ENCODE measurements at regions not wholly inside any gene's neighbourhood (a gene's known extent, or its start where the extent isn't known, plus 50 kb on each side); places are given as distances from the start of the nearest gene placed in this dataset.

- DNase-seq, result no peak
Measured at GRCh38 chr2:226515344-226516055, 284.1 kb downstream of the IRS1 start.

GRCh38 chr2:226514895-226515294, 284.7 kb downstream of the IRS1 start:
- no peak for DNase-seq

DNA sequence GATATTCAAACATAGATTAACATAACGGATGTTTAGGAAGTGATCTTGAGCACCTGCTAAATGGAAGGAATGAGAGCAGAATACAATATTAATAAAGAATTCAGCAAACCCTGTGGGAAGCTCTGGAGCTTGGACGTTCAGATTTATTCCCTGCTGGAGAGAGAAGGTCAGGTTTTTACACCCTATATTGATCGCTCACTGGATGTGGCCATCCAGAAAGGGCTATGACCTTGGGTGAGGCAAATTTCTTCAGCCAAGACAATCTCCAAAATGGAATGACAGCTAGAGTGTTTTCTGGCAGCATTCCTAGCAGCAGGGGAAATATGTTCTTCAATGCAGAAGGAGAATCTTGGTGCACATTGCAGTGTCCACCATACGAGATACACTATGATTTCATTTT, 288.3 kb downstream of the IRS1 start:
- no peak for DNase-seq

GRCh38 chr2:226508683-226509082, 290.9 kb downstream of the IRS1 start:
- DNase-seq, result no peak

DNA sequence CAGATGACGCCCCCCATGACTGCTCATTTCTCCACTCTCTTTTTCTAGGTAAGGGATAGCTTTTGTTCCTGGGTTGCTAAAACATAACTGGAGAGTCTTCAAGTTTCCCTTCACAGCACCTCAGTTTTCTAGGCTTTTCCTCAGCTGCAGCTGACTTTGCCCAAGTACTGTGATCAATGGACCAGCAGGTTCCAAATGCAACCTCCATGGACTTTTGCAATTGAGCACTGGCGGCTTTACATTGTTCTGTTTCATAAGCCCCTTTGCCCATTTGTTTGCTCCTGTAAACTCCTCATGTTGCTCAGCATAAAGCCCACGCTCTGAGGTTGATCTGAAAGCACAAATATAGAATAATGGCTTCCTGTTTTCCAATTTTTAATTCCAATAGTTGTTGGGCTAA, 291.6 kb downstream of the IRS1 start:
- DNase-seq, result no peak

- DNase-seq, result no peak
Measured at GRCh38 chr2:226497146-226497909, 302.3 kb downstream of the IRS1 start.

DNA sequence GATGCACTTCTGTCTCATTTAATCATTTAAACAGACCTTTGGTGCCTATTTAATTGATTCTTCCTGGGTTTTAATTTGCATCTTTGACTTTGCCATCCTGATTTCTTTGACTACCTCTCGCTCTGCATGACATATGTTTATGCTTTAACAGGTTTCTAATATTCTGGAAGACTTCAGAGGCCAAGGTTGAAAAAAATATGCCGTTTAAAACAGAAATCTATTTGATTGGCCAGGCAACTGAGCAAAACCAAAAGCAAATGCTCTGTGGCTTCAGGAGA, 303.4 kb downstream of the IRS1 start:
- no peak for DNase-seq

DNA sequence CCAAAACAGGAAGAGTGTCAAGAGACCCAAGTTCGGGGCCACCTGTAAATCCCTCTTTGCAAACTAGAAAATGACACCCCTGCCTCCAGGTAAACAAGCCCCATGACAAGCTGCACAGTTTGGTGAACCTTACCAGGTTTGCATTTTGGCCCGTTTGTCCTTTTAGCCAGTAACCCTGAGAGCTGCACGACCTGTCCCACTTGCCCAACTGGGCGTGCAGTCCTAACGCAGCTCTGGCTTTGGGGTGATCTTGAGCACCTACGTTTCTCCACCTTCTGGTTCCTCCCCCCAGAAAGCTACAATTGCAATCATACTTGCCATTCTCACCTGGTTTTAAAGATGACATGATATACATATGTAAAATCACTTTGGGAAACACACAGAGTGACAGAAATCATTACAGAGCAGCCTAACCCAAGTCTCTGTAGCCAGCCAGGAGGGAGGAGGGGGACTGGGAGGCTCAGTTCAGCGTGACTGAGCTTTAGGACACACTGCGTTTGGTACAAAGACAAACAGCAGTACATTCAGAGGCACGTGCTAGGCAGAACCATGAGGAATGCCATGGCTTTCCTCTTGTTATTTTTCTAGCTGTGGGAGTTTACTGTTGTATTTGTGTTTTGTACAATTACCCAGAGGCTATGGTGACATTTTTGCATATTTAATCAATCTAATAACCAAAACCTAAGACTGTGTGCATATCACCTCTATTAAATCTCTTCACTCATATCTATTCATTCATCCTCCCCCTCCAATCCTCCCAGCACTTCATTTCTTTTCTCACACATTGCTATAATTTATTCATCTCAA, 304.0 kb downstream of the IRS1 start:
- no peak for DNase-seq

DNA sequence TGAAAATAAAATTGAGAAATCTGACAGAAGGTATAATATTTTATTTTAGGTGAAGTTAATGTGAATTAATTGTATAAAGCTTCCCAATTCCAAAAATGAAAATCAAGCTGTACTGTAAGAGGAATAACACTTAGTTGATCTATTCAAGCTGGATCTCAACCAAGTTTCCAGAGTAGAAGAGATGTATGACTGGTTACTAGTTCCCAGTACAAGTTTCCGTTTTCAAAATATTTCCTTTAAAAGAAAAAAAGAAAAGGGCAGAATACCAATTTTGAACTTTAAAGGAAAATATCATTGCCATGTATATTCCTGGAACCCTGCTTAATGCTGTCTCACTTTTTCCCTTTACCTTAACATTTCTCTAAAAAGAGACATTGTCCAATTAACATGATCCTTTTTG, 308.5 kb downstream of the IRS1 start:
- DNase-seq, result no peak

- DNase-seq, result no peak
Measured at GRCh38 chr2:226489775-226490541, 309.7 kb downstream of the IRS1 start.

- no peak for DNase-seq
Measured at GRCh38 chr2:226488034-226488433, 311.6 kb downstream of the IRS1 start.

- DNase-seq, result no peak
Measured at GRCh38 chr2:226487573-226487972, 312.0 kb downstream of the IRS1 start.

DNA sequence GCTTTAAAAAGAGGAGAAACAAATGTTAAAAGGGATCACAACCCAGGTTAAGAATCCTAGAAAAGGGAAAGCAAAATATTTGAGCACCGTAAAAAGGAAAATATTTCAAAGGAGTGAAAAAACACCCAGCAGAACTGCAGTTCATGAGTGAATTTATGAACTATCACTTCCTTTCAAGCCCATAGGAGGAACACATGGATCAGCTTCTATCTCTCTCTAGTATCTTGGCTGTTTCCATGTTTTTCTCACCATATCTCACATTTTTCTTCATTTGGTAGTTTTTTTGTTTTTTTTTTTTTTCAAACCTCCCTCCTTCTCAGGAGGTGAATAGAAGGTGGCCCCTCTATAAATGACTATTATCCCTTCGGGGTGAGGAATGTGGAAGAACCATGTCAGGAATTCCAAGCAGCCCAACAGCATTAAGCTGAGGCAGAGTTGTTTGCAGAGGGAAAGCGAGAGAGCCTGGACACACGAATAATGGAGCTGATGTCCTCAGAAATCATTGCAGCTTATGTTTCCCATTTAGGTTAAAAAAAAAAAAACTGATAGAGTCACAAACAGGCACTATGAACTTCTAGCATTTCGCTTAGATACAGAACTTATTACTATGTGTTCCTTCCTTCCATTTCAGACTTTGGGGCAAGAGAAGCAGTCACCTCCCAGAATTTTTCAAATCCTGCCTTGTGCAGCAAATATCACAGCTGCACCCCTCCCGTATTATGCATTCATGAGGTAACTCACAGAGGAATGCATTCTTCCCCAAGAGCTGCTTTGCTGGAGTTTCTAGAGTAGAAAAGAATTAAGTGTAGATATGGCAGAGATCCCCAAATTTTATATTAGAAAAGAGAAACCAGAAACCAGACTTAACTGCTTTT, 315.6 kb downstream of the IRS1 start:
- no peak for DNase-seq

GRCh38 chr2:226483143-226483542, 316.5 kb downstream of the IRS1 start:
- DNase-seq, result no peak

DNA sequence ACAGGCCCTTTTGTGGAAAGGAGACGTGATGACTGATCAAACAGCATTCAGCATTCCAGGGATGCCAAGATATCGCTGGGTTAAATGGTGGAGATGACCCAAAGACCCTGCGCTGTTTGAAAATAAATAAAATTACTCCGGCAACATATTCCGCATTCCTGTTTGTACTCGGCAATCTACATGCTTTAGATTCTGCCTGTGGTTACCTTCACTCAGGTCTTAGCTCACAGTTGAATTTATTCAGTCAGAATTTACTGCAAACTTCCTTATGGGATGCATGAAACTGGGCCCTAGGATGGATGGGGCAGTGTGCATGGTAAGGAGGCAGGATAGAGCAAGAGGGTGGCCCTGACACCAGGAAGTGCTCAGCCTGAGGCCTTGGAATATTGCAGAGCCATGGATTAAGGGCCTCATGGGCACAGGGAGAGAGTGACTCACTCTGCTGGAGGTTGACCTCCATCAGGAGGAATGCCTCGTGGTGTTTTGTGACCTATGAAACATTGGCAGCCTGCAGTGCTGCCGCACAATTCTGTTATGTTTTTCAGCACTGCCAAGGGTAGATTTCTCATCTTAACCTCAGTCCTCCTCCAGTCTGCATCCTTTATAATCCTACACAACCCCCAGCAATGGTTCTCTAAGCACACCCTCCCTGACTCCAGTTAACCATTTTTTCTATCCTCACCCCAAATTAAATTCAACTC, 321.4 kb downstream of the IRS1 start:
- no peak for DNase-seq

DNA sequence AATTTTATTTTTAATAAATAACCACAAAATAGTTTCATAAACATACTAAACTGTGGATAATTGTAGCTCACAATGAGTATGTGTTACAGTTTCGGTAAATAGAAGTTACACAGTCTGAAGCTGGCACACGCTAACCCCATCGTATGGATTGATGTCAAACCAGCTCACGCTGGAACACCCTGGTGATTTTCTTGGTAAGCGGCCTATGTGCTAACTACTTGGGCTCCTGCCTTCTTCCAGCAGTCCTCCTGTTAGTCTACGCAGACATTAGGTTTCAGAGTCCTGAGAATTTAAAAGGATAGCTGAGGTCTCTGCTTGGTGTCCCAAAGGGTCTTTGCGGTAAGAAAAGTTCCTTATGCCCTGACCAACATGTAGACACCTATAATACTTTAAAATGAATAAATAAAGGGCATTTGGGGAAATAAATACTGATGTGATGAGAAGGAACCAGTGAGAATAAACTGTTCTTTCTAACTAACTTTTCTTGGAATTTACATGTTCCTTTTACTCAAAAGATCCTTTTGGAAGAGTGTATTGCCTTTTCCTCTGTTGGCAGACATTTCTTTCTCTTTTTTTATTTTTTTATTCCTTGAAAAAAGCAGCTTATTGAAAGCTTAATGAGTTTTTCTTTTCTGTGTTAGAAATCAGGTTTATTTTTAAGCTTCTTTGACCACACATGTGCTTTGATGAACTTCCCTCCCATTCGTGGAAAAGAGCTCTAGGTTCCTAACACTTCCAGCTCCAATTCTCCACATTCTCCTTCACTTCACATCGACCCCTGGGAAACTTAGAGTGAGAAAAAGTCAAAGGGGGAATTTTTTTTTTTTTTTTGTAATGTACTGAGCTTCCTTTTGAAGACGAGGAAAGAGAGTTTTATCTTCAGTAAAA, 322.2 kb downstream of the IRS1 start:
- DNase-seq, result no peak

GRCh38 chr2:226475650-226476049, 324.0 kb downstream of the IRS1 start:
- no peak for DNase-seq

DNA sequence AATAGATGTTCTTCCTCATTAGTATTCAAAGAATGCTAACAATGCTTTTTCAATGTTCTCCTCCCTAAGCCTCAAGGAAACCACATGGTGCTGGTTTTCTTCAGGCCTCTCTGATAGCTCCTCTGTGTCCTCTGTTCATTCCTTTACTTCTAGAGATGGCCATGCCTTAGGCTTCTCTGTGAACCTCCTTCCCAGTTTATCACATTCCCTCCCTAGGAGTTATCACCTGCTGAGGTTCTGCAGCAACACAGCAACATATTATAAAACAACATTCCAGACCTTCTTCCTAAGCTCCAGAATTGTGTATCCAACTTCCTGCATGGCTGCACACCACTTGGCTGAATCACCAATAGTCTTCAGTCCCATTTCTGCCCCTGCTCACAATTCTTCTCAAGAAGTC, 325.5 kb downstream of the IRS1 start:
- no peak for DNase-seq

DNA sequence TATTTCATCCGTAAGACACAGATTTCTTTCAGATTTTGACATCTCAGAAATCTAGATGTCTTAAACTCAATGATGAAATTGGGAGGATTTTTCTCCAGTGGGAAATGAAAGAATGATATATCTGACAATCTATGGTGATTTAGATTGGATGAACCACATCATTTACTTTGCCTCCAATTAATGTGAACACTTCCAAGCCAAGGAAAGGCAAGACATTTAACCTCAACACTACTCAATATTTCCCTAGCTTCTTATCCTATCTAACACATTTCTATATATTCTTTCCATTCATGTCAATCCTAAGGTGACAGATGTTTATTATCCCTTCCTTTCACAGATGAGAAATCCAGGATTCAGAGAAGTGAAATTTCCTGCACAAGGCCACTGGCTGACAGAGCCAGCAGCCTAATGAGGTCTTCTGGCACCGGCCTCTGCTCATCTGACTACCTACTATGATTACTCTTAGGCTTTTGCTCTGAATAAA, 327.6 kb downstream of the IRS1 start:
- no peak for DNase-seq

- DNase-seq, result no peak
Measured at GRCh38 chr2:226467633-226468032, 332.0 kb downstream of the IRS1 start.
